VCaP (cell line): ENCODE measurements at regions not wholly inside any gene's neighbourhood (a gene's known extent, or its start where the extent isn't known, plus 50 kb on each side); places are given as distances from the start of the nearest gene placed in this dataset.

Source experiments
- H3K27ac ChIP-seq: fragments of 450-650 bp; 2 replicates; pipeline ENCODE4 v1.5.1; 2017
- TF ChIP-seq, protein P1 (sequence below): fragments of 450-650 bp; conservative IDR thresholded peaks from 2 replicates; pipeline ENCODE4 v1.5.1; 2017; ENCODE audit warnings: mild to moderate bottlenecking, moderate library complexity

DNA sequence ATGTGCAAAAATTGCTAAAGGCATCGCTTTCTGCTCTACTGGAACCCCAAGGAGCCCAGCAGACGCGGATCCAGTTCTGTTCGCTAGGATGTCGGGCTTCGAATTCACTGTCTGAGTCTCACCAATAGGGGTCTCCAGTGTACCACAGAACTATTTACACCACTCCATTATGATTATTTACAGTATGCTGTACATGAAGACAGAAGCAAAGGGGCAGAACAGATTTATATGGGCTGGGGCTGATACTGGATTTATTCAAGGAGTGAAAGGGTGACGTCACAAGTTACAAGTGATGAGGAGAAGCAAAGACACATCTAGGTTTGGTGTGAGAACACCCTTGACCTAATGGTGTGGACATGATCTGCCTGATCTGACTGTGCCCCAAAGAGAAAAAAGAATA, 185.3 kb upstream of the ATP5MC3 start:
- TF ChIP-seq, protein P1, sequence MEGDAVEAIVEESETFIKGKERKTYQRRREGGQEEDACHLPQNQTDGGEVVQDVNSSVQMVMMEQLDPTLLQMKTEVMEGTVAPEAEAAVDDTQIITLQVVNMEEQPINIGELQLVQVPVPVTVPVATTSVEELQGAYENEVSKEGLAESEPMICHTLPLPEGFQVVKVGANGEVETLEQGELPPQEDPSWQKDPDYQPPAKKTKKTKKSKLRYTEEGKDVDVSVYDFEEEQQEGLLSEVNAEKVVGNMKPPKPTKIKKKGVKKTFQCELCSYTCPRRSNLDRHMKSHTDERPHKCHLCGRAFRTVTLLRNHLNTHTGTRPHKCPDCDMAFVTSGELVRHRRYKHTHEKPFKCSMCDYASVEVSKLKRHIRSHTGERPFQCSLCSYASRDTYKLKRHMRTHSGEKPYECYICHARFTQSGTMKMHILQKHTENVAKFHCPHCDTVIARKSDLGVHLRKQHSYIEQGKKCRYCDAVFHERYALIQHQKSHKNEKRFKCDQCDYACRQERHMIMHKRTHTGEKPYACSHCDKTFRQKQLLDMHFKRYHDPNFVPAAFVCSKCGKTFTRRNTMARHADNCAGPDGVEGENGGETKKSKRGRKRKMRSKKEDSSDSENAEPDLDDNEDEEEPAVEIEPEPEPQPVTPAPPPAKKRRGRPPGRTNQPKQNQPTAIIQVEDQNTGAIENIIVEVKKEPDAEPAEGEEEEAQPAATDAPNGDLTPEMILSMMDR: peak; percentile 87
- H3K27ac ChIP-seq: no peak overlapping the region

GRCh38 chr2:175363699-175364098, 182.2 kb upstream of the ATP5MC3 start:
- peak overlapping the region; percentile 26 for H3K27ac ChIP-seq
- TF ChIP-seq, protein P1: no peak

DNA sequence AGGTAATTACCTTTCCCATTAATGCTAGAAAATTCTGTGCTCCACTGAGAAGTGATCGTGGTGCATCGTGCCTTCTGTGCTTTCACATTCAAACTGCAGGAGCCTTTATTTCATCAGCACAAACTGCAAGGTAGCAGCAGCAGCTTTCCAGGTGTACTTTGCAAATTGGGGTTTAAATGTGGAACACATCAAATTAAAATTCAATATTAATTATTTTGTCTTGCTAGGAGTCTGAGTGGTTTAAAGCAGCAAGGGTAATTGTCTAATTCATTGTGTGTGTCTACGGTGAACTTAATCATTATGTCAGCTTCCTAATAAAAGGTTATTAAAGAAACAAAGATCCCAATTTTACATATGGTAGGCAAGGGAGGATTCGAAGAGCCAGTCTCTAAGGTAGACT, 180.8 kb upstream of the ATP5MC3 start:
- TF ChIP-seq, protein P1: no peak
- peak overlapping the region; percentile 26; the same call in 1 of the 2 replicates for H3K27ac ChIP-seq

DNA sequence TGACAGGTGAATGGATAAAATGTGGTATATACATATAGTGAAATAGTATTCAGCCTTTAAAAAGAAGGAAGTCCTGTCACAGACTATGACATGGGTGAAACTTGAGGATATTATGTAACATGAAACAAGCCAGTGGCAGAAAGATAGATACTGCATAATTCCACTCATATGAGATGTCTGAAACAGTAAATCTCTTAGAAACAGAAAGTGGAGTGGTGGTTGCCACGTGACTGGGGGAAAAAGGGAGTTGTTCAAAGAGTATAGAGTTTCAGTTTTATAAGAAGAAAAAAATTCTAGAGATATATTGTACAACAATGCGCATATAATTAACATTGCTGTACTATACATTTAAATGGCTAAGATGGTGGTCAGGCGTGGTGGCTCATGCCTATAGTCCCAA, 178.2 kb upstream of the ATP5MC3 start:
- H3K27ac ChIP-seq: no peak overlapping the region
- TF ChIP-seq, protein P1: no peak

GRCh38 chr2:175356901-175357300, 175.4 kb upstream of the ATP5MC3 start:
- TF ChIP-seq, protein P1: no peak
- no peak overlapping the region for H3K27ac ChIP-seq

GRCh38 chr2:175355246-175355645, 173.7 kb upstream of the ATP5MC3 start:
- TF ChIP-seq, protein P1: no peak
- no peak overlapping the region for H3K27ac ChIP-seq

DNA sequence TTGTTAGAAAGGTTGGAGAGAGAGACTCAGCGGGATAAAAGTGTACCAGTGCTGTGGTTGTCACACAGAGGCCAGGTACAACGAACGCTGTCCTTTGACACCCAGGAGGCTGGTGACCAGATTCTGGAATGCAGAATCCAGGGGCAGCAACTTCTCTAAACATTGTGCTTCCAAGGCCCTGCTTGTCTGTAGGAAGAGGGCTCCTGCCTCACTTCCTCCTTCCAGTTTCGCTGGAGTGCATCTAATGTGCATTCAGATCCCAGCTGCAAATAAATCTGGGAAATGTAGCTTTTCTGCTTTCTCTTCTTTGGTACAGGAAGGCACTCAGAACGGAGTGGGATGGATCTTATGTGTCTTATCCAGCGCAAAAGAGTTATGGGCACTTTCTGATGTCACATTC, 171.8 kb upstream of the ATP5MC3 start:
- H3K27ac ChIP-seq: no peak overlapping the region
- TF ChIP-seq, protein P1: no peak

GRCh38 chr2:175351512-175351911, 170.0 kb upstream of the ATP5MC3 start:
- no peak overlapping the region for H3K27ac ChIP-seq
- TF ChIP-seq, protein P1: no peak
